Ishikawa (cell line): ENCODE measurements at regions not wholly inside any gene's neighbourhood (a gene's known extent, or its start where the extent isn't known, plus 50 kb on each side); places are given as distances from the start of the nearest gene placed in this dataset.

Experiments used
- CEBPB ChIP-seq: IDR thresholded peaks from 2 replicates; pipeline ENCODE4 v1.6.1; 2012
- CREB1 ChIP-seq: IDR thresholded peaks from 2 replicates; pipeline ENCODE4 v1.6.1; 2012; ENCODE audit warnings: low read depth
- EGR1 ChIP-seq: IDR thresholded peaks from 2 replicates; pipeline ENCODE4 v1.6.1; 2012
- EP300 ChIP-seq: IDR thresholded peaks from 2 replicates; pipeline ENCODE4 v1.6.1; 2012; ENCODE audit warnings: borderline replicate concordance
- FOXM1 ChIP-seq: IDR thresholded peaks from 2 replicates; pipeline ENCODE4 v1.6.1; 2012; ENCODE audit warnings: low read depth, borderline replicate concordance
- NFIC ChIP-seq: IDR thresholded peaks from 2 replicates; pipeline ENCODE4 v1.6.1; 2012
- RAD21 ChIP-seq: IDR thresholded peaks from 2 replicates; pipeline ENCODE4 v1.6.1; 2012; ENCODE audit warnings: low read depth
- TAF1 ChIP-seq: IDR thresholded peaks from 2 replicates; pipeline ENCODE4 v1.6.1; 2012; ENCODE audit warnings: low read depth, mild to moderate bottlenecking
- TCF12 ChIP-seq: IDR thresholded peaks from 2 replicates; pipeline ENCODE4 v1.6.1; 2012; ENCODE audit warnings: low read depth
- TEAD4 ChIP-seq: IDR thresholded peaks from 2 replicates; pipeline ENCODE4 v1.6.1; 2012
- USF1 ChIP-seq: IDR thresholded peaks from 2 replicates; pipeline ENCODE4 v1.6.1; 2012
- YY1 ChIP-seq: IDR thresholded peaks from 2 replicates; pipeline ENCODE4 v1.6.1; 2012; ENCODE audit warnings: low read depth
- ZBTB7A ChIP-seq: IDR thresholded peaks from 2 replicates; pipeline ENCODE4 v1.6.1; 2012; ENCODE audit warnings: low read depth
- TF ChIP-seq, protein P1 (sequence below): IDR thresholded peaks from 2 replicates; pipeline ENCODE4 v1.6.1; 2012
- TF ChIP-seq, protein P2 (sequence below): IDR thresholded peaks from 2 replicates; pipeline ENCODE4 v1.6.1; 2012; ENCODE audit warnings: low read depth, mild to moderate bottlenecking

DNA sequence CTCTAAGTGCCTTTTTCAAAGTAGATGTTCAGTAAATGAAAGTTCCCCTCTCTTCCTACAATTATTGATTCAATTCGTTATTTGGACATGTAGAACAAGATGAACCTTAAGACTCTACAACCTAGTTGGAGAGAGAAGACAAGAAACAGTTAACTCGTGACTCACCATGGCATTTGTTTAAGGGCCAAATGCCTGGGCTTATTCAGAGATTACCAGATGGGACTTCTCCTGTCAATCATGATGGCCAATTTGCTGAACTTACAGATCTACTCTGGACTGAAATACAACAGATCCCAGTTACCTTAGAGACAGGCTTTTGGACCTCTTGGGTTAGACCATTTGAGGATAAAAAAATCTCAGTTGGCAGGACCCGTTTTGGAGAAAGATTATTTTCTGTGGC lies 93.5 kb downstream of the C1orf94 start:
- TF ChIP-seq CREB1, result no peak
- TF ChIP-seq, protein P1, sequence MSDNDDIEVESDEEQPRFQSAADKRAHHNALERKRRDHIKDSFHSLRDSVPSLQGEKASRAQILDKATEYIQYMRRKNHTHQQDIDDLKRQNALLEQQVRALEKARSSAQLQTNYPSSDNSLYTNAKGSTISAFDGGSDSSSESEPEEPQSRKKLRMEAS, result no peak
- TF ChIP-seq, protein P2, sequence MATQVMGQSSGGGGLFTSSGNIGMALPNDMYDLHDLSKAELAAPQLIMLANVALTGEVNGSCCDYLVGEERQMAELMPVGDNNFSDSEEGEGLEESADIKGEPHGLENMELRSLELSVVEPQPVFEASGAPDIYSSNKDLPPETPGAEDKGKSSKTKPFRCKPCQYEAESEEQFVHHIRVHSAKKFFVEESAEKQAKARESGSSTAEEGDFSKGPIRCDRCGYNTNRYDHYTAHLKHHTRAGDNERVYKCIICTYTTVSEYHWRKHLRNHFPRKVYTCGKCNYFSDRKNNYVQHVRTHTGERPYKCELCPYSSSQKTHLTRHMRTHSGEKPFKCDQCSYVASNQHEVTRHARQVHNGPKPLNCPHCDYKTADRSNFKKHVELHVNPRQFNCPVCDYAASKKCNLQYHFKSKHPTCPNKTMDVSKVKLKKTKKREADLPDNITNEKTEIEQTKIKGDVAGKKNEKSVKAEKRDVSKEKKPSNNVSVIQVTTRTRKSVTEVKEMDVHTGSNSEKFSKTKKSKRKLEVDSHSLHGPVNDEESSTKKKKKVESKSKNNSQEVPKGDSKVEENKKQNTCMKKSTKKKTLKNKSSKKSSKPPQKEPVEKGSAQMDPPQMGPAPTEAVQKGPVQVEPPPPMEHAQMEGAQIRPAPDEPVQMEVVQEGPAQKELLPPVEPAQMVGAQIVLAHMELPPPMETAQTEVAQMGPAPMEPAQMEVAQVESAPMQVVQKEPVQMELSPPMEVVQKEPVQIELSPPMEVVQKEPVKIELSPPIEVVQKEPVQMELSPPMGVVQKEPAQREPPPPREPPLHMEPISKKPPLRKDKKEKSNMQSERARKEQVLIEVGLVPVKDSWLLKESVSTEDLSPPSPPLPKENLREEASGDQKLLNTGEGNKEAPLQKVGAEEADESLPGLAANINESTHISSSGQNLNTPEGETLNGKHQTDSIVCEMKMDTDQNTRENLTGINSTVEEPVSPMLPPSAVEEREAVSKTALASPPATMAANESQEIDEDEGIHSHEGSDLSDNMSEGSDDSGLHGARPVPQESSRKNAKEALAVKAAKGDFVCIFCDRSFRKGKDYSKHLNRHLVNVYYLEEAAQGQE, result no peak
- no peak for TF ChIP-seq EP300
- TF ChIP-seq TEAD4, result no peak
- TF ChIP-seq CEBPB, result no peak
- TF ChIP-seq YY1, result no peak
- TF ChIP-seq ZBTB7A, result no peak
- TF ChIP-seq TCF12, result no peak
- TF ChIP-seq FOXM1, result no peak
- no peak for TF ChIP-seq EGR1

DNA sequence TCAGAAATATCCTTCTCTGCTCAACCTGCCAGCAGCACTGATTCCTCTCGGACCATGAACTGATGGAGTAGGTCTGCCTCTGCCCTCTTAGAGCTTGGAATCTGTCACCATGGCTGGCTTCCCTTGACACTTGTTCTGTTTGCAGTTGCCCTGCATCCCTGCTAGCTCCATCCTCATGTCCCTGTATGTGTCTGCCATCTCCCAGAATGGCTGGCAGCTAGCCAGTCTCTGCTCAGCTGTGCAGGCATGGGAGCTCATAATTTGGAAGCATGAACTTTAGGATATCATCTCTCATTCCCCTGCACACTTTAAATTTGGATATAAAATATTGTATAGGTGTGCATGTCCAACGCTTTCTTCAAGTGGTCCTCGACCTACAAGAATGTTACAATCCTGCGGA lies 95.4 kb downstream of the C1orf94 start:
- TF ChIP-seq ZBTB7A (no peak), NFIC (no peak)

- TF ChIP-seq CEBPB, result no peak
- TF ChIP-seq TCF12, result no peak
- TF ChIP-seq RAD21, result no peak
- TF ChIP-seq USF1, result no peak
- TF ChIP-seq TEAD4, result no peak
- TF ChIP-seq YY1, result no peak
- TF ChIP-seq TAF1, result no peak
These were observed 98.4 kb downstream of the C1orf94 start for GRCh38 chr1:34275150-34275549.

- TF ChIP-seq, protein P2, result no peak
- TF ChIP-seq, protein P1, result no peak
- no peak for TF ChIP-seq TCF12
- no peak for TF ChIP-seq RAD21
- TF ChIP-seq EP300, result no peak
- no peak for TF ChIP-seq EGR1
- no peak for TF ChIP-seq FOXM1
- no peak for TF ChIP-seq NFIC
- no peak for TF ChIP-seq USF1
- no peak for TF ChIP-seq YY1
- no peak for TF ChIP-seq TEAD4
- no peak for TF ChIP-seq TAF1
- TF ChIP-seq ZBTB7A, result no peak
- no peak for TF ChIP-seq CREB1
- no peak for TF ChIP-seq CEBPB
These were observed 99.9 kb downstream of the C1orf94 start for GRCh38 chr1:34276606-34277005.

- TF ChIP-seq EP300 (no peak), ZBTB7A (no peak), TAF1 (no peak), TCF12 (no peak), RAD21 (no peak), CEBPB (no peak), NFIC (no peak), USF1 (no peak), TEAD4 (no peak), EGR1 (no peak), YY1 (no peak), CREB1 (no peak), FOXM1 (no peak)
- TF ChIP-seq, protein P2, result no peak
- TF ChIP-seq, protein P1, result no peak
These were observed 100.4 kb downstream of the C1orf94 start for GRCh38 chr1:34277150-34277549.
